ENCODE measurements at regions not wholly inside any gene's neighbourhood (a gene's known extent, or its start where the extent isn't known, plus 50 kb on each side); places are given as distances from the start of the nearest gene placed in this dataset.

GRCh38 chr21:31553926-31554325 is 105.6 kb upstream of the SOD1 start:
- TF ChIP-seq CTCF (IDR thresholded peaks at IDR 0.05; ENCODE audit: control insufficient read depth, extremely low read depth, insufficient read depth) = no peak
- no peak overlapping the region for H3K4me3 ChIP-seq (ENCODE audit: low read depth, low read length)
- DNase-seq (ENCODE audit: low read depth) = no peak

GRCh38 chr21:31553461-31553860 is 106.0 kb upstream of the SOD1 start:
- no peak for DNase-seq (ENCODE audit: low read depth)
- no peak overlapping the region for H3K4me3 ChIP-seq (ENCODE audit: low read depth, low read length)
- TF ChIP-seq CTCF (IDR thresholded peaks at IDR 0.05; ENCODE audit: control insufficient read depth, extremely low read depth, insufficient read depth) = no peak

GRCh38 chr21:31552826-31553225 is 106.7 kb upstream of the SOD1 start:
- H3K4me3 ChIP-seq (ENCODE audit: low read depth, low read length) = no peak overlapping the region
- no peak for DNase-seq (ENCODE audit: low read depth)
- no peak for TF ChIP-seq CTCF (IDR thresholded peaks at IDR 0.05; ENCODE audit: control insufficient read depth, extremely low read depth, insufficient read depth)

GRCh38 chr21:31550070-31550469 is 109.4 kb upstream of the SOD1 start:
- no peak for TF ChIP-seq CTCF (IDR thresholded peaks at IDR 0.05; ENCODE audit: control insufficient read depth, extremely low read depth, insufficient read depth)

GRCh38 chr21:31548688-31549087 is 110.8 kb upstream of the SOD1 start:
- no peak overlapping the region for H3K4me3 ChIP-seq (ENCODE audit: low read depth, low read length)
- TF ChIP-seq CTCF (IDR thresholded peaks at IDR 0.05; ENCODE audit: control insufficient read depth, extremely low read depth, insufficient read depth) = no peak
- no peak for DNase-seq (ENCODE audit: low read depth)

More at GRCh38 chr21:31550070-31550469, 109.4 kb upstream of the SOD1 start:
- no peak for DNase-seq (ENCODE audit: low read depth)
- H3K4me3 ChIP-seq (ENCODE audit: low read depth, low read length) = no peak overlapping the region

- DNase-seq (ENCODE audit: low read depth) = no peak
- no peak overlapping the region for H3K4me3 ChIP-seq (ENCODE audit: low read depth, low read length)
- no peak for TF ChIP-seq CTCF (IDR thresholded peaks at IDR 0.05; ENCODE audit: control insufficient read depth, extremely low read depth, insufficient read depth)
Observed at GRCh38 chr21:31546443-31547170, 112.9 kb upstream of the SOD1 start.

GRCh38 chr21:31545036-31545435 is 114.5 kb upstream of the SOD1 start:
- DNase-seq (ENCODE audit: low read depth) = no peak

More at GRCh38 chr21:31545036-31545435, 114.5 kb upstream of the SOD1 start:
- H3K4me3 ChIP-seq (ENCODE audit: low read depth, low read length) = no peak overlapping the region
- no peak for TF ChIP-seq CTCF (IDR thresholded peaks at IDR 0.05; ENCODE audit: control insufficient read depth, extremely low read depth, insufficient read depth)

Data from LNCaP clone FGC (cell line).